Activated effector memory CD4-positive, alpha-beta T cell treated with anti-CD3 and anti-CD28 coated beads, Interleukin-2, amount 50 U/mL, for 16 hours (primary cell): ENCODE measurements at regions not wholly inside any gene's neighbourhood (a gene's known extent, or its start where the extent isn't known, plus 50 kb on each side); places are given as distances from the start of the nearest gene placed in this dataset.

Source experiments
- DNase-seq: peaks from one replicate; pipeline ENCODE4 v3.0.0-alpha.2; 2020

DNA sequence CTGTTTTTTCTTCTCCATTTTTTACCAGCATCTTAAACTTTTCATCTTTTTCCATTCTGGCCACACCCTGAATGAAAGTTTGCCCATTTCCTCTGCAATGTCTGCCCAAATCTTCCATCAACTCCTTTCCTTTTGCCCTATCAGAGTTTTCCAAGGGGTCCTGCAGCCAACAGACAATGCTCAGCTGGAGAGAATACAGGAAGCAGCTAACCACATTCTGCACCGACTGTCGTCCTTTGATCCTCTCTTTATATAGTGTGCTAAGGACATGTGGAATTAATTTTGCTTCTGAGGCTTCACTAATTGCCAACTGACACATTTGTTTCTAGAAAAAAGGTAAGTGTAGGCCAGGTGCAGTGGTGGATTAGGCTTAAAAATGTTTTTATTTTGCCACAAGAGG is 50.5 kb upstream of the DLX2 start:
- no peak for DNase-seq

DNA sequence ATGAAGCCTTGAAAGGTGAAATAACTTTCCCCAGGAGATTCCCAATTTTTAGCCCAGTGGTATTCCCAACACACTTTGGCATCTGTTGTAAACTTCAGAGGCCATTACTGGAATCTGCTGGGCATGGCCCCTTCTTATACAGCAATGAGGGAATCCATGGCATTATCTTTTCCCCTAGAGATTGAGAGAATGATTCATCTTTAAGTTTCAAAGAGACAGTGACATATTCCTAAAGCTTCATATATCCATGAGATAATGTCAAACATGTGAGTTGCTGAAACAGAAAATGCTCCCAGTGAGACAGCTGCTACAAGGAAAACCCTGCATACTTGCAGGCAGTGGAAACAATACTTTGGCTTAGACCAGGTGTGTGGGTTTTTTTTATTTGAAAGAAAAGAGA is 51.1 kb upstream of the DLX2 start:
- DNase-seq: no peak

- DNase-seq: no peak
Measured at GRCh38 chr2:172155752-172156151, 53.1 kb upstream of the DLX2 start.

DNA sequence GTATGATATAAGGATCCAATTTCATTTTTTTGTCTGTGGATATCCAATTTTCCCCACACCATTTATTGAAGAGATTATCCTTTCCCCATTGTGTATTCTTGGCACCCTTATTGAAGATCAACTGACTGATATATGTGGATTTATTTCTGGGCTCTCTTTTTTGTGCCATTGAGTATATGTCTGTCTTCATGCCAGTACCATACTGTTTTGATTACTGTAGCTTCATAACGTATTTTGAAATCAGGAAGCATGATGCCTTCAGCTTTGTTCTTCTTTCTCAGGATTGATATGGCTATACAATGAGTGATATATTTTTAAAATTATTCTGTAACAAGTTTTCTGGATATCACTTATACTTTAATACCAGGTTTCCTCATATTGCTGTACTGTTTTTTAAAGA is 58.1 kb upstream of the DLX2 start:
- DNase-seq: no peak

DNA sequence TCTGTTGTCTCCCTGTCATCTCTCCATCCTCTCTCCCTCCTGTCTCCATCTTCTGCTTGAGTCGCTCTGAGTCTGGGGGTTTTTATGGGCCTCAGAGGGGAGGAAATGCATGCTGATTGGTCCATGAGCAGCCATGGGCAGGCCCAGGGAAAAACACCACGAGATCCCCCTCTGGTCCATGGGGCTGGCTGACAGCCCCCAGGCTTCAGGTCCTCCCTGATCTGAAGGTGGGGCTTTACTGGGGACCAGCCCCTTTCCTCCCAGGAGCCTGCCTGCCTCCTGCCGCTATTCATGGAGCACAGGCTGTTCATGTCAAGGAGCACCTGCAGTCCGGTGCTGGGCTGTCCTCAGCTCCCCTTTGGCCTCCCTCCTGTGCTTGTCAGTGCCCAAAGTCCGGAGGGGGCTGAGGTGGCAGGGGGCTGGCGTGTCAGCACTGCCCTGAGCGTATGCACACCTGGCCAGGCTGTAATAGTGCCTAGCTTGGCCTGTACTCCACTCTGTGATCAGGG is 59.6 kb upstream of the DLX2 start:
- DNase-seq: no peak

DNA sequence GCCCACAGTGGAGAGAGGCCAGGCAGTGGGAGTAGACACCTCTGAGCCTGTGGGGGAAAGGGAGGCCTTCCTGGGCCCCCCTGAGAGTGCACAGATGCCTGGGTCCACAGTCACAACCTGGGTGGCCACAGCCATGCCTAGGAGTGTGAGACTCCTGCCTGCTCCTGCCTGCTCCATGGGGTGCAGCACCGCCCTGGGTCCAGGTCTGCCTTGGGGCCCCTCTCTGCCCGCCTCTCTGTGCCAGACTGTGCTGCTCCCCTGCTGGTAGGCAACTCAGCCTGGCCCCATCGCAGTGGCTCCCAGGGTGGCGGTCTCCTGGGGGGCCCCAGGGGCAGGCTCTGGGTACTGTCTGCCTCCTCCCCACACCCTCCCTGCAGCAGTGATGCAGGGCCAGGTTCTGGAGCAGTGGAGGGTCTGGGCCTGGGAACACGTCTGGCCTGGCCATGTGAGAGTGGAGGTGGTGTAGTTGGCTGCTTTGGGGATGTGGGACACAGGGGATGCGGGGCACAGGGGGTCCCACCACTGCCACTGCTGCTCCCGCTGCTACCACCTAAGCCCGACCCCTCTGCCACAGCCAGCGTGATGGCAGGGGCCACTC is 60.1 kb upstream of the DLX2 start:
- DNase-seq: no peak

- no peak for DNase-seq
Measured at GRCh38 chr2:172168917-172169346, 66.2 kb upstream of the DLX2 start.

- DNase-seq: no peak
Measured at GRCh38 chr2:172169611-172170010, 66.9 kb upstream of the DLX2 start.

DNA sequence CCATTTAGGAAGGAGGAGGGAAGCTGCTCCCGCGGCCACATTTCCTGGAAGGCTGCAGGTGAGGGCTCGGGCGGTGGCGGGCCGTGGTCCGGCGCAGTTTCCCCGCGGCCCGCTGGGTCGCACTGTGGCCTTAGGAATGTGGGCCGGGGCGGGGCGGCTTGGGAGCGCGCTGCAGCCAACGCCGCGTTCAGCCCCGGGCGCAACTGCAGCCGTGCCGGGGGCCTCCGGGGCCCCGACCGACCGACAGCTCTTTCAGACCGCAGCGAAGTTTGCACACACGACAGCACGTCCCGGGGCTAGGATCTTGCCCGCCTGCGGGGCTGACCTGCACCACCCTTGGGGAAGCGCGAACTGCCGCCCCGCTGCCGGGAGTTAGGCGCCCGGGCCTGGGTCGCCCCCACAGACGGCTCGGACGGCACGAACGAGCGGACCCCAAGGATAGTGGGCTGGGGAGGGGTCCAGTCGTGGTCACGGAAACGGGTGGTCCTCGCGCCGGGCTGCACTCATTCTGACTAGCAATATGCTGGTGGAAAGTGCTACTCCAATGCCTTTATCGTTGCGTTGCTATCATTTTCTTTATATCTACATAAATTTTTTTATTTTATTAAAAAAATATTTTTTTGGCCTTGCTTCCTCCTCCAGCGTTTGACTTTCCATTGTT is 69.9 kb upstream of the DLX2 start:
- DNase-seq: peak; percentile 85

DNA sequence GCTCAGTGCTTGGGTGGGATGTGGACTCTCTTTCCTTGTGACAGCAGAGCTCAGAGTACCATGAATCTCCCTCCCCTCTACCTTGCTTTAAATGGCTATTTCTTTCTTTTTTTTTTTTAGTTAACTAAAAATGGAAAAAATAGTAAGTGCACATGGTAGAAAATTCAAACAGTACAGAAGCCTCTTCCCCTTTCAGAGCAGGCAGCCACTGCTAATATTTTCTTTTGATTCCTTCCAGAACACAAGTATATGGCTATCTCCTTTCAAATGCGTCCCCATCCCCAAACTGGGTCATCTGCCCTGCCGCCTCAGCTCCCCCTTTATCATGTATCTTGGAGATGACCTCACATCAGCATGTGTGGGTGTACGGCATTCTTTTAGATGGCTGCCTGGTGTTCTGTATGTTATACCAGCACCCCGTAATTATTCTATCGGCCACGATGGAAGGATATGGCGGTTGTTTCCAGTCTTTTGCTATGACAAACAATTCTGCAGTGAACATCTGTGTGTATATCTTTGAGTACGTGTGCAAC is 70.5 kb upstream of the DLX2 start:
- DNase-seq: no peak

DNA sequence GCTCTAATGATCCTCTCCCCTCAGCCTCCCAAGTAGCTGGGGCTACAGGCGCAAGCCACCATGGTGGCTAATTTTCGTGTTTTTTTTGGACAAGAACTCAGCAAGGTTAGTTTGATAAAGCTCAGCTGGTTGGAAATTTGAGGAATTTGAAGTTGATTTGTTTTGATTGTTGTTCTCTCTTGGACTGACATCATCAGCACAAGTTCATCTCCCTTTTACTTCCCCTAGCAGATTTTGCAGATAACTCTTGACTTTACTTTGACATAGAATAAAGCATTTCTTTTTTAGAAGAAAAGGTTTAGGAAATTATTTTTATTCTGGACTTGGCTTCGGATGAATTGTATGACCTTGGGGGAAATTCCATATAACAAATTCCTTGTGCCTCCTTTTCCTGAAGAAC is 74.9 kb upstream of the DLX2 start:
- DNase-seq: no peak

DNA sequence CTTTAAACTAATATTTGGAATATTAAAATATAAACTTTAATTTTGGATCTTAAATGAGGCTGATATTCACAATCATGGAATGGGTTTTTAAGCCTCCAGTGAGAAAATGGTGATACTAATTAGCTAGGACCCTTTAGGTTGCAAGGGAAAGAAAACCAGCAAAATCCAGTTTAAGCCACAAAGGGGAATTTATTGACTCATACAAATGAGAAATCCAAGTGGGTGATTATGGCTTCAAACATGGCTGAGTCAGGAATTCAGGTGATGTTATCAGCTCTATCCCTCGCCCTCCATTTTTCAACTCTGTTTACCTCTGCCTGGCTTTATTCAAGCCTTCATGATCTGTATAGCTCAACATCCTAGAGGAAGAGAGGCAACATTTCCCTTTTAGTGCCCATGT is 75.3 kb upstream of the DLX2 start:
- DNase-seq: no peak

DNA sequence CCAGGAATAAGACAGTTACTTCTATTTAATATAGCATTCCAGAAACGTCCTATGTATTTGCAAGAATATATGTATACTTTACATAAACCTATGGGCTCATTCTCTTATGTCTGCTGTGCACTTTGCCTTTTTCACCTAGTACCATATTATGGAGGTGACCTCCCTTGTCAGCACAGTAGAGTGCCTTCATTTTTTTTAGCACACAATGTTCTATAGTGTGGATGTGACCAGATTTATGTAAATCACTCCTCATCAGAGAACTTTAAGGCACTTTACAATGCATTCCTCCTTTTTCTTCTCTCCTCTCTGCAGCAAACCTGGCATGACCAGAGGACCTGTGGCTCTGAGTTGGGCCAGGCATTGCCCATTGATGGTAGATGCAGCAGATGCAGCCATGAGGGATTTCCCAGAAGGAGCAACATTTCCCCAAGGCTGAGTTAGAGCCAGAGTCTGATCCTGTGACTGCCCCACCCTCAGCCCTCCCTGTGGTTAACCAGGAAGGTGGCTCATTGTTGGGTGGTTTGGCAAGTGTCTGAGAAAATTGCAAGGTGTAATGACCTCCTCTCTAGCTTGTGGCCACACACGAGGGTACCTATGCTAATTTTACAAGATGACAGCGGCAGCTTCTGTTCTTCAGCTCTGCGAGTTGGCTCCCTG is 76.5 kb upstream of the DLX2 start:
- DNase-seq: no peak

- no peak for DNase-seq
Measured at GRCh38 chr2:172181840-172182239, 79.1 kb upstream of the DLX2 start.

- no peak for DNase-seq
Measured at GRCh38 chr2:172182624-172183023, 79.9 kb upstream of the DLX2 start.

DNA sequence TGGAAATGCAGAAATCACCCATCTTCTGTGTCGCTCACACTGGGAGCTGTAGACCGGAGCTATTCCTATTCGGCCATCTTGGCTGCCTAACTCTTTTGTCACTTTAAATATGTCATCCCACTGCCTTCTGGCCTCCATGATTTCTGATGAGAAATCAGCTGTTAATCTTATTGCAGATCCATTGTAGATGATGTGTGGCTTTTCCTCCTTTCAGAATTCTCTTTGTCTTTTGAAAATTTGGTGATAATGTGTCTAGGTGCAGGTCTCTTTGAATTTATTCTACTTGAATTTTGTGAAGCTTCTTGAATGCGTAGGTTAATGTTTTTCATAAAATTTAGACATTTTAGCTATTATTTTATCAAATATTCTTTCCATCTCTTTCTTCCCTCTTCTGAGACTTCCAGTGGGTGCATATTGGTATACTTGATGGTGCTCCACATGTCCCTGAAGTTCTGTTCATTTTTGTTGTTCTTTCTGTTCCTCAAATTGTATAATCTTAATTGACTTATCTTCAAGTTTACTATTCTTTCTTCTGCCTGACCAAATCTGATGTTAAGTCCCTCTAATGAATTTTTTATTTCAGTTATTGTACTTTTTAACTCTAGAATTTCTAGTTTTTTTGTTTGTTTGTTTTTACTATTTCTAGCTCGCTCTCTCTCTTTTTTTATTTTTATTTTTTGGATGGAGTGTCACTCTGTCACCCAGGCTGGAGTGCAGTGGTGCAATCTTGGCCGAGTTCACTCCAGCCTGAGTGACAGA is 90.8 kb upstream of the DLX2 start:
- DNase-seq: no peak

DNA sequence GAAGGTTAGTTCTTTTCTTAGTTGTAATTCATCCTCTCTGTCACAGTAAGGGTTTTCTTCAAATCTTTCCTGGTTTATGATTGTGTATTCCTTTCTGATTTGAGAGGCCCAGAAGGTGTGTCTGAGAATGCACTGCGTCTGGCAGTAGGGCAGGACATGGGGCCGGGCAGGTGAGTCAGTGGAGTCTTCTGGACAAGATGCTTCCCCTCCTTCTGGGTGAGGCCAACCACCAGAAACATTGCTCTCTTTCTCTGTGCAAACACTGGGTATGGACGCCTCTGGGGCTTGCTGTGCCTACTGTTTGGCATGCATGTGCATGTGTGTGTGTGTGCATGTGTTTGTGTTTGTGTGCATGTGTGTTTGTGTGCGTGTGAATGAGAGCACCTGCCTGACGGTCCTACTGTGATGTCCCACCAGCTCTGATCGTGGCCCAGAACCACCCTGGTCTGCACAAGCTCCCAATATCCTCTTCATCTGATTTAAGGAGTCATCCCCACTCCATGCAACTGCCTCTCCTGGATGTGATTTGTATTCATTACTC is 93.2 kb upstream of the DLX2 start:
- no peak for DNase-seq

- no peak for DNase-seq
Measured at GRCh38 chr2:172196768-172197431, 94.2 kb upstream of the DLX2 start.

DNA sequence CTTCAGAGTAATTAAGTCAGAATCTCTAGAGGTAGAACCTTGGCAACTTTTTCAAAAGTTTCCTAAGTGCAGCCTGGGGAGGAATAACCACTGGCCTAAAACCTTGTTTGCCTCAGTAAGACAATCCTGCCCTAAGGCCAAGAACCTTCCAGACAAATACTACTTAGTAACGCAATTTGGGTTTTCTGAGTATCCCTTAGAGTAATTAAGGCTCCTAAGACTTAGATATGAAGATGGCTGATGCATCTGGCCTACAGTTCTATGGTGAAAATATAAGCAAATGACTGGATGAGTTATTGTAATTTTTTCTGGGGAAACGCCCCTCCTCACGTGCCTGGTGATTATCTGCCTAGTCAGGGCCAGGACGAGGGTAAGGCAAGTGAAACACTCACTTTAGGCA is 95.7 kb upstream of the DLX2 start:
- DNase-seq: no peak

DNA sequence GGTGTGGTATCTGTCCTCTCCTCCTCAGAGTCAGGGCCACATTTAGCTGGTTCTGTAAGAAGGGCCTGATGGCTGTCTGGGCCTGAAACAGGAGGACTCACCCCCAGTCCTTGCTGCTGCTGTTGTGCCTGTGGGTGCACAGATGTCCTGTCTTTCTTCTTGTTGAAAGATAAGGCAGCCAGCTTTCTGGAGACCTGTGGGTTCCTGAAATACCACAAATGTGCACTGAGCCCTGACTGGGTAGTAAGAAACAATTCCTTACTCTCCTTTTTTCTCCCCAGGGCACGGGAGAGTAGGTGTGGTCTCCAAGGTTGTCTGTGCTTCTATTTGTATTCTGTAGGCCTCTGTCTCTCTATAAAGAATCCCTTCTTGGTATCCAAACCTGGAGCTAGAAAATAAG is 96.2 kb upstream of the DLX2 start:
- no peak for DNase-seq

DNA sequence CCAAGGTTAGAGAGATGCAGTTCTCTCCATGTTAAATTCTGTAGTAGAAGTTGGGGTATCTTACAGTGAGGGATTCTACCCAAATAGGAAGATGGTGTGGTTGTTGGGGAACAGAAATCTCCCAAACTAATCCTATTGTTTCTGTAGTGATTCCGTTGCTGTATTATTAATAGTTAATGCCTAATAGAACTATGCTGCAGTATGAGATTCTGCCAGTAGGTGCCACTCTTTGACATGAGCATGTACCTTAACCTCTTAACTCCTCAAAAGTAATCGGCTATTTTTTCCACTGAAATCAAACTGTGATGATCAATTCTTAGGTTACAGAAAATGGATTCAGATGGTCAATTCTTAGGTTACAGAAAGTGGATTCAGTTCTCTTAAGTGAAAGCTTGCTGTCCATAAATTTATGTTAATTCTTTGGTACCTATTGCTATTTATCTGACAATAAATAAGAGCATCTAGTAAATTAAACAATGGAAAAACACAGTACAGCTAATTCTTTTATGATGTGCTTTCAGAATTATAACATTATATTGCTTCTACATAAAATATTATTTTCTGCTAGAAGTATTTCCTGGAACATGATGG is 97.9 kb upstream of the DLX2 start:
- no peak for DNase-seq

DNA sequence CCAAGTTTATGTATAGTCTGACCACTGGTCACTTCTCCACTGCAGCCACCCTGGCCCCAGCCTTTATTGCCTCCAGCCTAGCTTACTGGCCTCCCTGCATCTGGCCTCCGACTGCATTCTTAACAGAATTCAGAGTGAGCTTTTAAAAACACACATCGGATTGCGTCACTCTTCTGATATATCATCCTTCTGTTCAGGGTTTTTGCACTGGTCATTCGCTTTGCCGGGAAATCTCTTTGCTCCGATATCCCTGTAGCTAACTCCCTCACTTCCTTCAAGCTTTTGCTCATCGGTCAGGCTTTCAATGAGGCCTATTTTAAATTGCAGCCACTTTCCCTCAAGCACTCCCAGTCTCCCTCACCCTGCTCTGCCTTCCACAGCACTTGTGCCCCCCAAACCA is 101.6 kb upstream of the DLX2 start:
- no peak for DNase-seq
